Limb (tissue), 2 donors: ENCODE measurements at regions not wholly inside any gene's neighbourhood (a gene's known extent, or its start where the extent isn't known, plus 50 kb on each side); places are given as distances from the start of the nearest gene placed in this dataset.

ENCODE experiments used
- DNase-seq, 2 donors: peaks; one replicate each; pipeline ENCODE4 v3.0.0-alpha.2; 2016; ENCODE audit errors: extremely low spot score in 2 of 2

DNA sequence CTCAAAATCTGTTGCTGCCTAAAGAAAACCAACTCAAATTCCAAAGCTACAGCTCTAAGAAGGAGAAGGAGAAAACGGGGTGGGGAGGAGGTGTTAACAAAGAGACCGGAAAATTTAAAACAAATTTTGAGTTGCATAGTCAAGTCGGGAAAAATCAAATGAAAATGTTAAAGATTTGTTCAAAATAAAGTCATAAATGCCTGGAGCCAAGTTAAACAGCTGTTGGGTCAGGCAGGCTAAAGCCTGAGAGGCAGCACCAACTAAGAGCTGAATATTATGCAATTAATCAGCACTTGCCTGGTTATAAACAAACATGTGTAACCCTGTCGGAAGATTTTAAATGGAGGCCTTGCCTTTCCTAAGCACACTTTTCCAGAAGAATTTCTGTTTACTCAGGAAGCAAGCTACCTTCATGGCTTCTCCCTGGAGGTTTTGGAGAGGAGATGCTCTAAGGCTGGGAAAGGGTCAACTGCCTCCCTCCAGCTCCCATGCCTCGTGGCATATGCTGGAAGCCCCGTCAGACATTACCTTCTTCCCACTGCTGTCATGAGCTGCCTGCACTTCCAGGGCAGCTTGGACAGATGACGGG lies 270.5 kb downstream of the DMRT2 start:
- peak in 1 of 2 donors; percentile 33 for DNase-seq

DNA sequence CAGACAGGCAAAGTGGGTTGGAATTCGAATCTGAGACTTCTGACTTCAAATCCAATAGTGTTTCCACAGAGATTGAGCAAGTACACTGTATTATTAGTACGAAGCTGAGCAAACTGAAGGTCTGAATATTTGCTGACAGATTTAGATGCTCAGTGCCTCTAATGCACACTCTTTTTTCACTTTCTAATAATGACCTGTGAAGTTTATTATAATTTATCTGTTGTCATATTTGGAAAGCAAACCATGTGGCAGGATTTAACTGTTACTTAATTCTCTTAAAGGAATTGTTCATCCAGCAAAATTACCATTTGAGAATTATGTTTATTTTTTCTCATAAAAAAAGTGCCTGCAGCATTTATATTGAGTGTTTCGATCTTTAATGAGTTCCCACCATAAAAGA lies 277.3 kb downstream of the DMRT2 start:
- DNase-seq: no peak

DNA sequence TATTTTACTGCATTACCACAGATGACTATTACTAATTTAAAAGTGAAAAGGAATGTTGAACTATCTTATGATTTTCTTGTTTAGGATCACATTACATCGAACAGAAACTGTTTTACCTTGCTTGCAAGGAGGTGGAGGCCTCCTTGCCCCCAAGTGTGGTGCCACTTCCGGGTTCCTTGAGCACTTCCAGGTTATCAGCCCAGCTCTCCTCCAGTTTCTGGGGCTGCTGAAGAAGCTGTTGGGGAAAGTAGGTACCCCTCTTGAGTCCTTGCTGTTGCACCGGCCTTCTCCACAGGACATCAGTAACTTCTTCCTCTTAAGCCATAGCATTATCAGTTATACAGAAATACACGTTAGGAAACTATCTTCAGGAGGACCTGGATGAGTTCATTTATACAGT lies 278.2 kb downstream of the DMRT2 start:
- DNase-seq: no peak

DNA sequence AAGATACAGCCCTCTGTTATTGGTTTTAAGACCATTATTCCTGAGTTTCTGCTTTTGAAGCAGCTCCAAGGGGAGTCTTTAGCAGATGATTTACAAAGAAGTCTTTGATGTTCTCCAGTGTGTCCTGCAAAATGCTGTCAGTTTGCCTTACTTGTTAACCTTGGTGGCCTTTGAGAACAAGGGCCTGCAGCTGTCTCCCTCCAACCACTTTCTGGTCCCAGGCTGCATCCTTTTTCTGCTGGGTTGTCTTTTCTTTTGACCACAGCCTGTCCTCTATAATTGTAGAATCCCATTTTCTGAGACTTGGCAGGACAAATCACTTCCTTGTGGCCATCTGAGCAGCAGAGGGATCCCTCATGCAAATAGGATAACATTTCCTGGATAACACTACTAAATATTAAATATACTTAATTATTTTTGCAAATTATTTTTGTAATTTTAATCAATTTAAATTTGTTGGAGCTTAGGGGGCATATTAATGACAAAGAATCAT lies 281.4 kb downstream of the DMRT2 start:
- DNase-seq: no peak

DNA sequence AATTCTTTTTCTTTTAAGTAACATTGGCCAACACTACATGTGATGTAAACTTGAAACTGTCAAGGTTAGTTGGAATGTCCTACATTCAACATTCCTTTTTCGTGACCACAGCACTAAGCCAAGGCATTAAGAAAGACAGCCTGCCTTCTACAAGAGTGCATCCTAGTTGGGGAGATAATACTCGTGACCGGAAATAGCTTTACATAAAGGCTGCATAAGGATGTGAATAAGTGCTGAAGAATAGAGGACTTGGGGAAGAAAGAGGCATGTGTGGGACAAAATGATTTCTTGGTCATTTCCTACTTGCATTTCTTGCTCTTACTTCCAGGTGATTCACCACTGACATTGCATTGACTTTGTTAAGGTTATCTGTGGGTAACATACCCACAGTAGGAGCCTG lies 282.0 kb downstream of the DMRT2 start:
- no peak for DNase-seq

DNA sequence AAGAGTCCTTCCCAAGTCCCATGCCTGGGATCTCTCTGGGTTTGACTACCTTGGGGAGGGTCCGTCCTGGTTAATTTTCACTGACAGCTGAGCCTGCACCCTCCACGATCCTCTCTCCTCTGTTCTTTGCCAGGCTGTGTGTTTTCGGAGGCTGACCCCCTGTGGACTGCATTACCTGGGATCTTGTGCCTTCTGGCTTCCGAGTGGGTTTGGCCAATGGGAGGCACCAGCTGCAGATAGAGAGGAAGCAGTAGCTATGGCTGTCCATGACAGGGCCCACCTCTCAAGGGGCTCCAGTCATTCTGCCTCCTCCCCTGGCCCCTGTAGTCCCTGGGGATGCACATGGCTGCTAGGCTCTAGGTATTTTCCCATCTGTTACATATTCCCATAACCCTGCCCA lies 285.0 kb downstream of the DMRT2 start:
- no peak for DNase-seq

DNA sequence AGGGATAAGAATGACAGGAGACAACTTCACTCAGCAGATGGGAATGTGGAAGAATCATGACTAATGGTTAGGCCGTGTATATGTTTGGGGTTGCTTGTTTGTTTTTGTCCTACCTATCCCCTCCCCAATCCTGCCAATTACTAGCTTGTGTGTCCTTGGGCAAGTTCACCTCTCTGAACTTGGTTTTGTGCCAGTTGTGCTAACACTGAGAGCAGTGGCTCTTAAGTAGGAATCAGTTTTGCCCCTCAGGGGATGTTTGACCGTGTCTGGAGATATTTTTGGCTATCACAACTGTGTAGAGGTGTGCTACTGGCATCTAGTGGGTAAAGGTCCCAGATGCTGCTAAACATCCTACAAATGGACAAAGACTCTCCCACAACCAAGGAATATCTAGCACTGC lies 287.0 kb downstream of the DMRT2 start:
- DNase-seq: no peak

DNA sequence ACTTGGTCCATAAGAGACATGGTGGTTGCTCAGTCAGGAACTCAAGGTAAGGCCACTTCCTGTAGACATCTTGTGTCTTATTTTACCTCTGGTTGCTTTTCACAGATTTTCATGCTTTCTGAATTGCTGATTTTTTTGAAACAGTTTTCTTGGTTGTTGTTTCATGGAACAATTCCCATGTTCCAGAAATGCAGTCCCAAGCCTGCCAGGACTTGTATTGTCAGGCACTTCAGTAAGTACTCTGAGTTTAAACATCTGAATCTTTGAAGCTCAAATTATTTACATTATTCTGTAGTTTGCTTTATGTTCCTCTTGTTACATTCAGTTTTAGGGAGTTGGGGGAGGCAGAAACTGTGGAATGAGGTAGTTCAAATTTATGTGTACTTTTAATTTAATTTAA lies 290.2 kb downstream of the DMRT2 start:
- no peak for DNase-seq

DNA sequence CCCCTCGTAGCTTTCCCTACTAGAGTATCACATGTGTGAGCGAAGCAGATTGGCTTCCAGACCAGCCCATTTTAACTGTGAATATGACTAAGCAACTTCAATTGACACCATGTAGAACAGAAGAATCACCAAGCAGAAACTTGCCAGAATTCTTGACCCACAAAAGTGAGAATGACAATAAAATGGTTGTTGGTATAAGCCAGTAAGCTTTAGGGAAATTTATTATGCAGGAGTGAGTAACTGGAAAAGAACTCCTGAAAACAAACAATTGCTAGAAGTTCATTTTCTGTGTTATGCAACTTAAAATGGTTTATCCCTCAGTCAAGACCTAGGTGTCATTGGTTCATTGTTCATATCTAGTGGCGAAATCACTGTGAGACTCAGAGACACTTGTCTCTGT lies 303.1 kb downstream of the DMRT2 start:
- DNase-seq: no peak

DNA sequence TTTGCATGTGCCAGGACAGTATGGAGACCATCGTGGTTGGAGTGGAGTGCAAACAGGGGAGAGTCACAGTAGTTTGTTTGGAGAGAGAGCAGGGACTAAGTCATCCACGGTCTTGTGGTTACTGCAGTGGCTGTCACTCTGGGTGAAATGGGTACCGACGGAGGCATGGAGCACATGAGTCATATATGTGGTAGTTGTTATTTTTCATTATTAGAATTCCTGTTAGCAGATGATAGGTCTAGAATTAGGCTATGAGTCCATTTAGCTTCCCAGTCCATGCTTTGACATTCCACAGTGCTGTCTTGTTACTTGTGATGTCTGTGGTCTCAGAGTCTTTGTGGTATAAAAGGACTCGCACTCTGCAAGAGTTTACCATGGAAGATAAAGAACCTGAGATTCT lies 303.9 kb downstream of the DMRT2 start:
- DNase-seq: no peak

DNA sequence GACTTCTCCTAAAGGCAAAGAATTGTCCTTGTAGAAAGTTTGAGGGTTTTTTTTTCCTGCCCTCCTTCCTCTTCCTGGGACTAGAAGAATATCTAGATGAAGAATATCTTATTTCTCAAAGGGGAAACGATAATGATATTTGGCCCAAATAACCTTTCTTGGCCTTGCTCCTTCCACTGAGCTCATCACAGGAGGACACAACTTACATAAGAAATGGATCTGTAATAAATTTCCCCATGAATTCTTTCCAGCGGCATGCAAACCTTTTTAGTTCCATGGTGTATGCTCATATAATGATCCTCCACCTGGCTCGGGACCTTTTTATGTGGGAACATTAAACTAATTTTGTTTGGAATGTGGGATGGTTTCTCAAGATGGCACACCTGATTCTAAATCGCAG lies 304.4 kb downstream of the DMRT2 start:
- no peak for DNase-seq

DNA sequence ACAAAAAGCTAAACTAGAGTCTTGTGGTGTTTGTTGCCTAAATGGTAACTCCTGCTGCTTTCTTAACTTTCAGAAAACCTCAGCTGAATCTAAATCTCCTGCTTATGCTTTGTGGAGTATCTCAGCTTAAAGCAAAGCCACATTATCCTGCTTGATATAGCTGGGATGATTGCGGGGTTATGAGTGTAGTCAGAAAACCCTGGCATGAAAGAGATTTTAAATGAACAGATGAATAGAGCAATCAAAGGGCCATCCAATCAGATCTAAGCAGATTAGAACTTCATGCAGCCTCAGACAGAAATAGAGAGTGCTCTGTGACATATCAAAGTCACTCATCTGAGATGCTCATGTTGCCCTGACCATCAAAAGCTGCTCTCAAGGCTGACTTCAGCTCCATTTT lies 305.5 kb downstream of the DMRT2 start:
- no peak for DNase-seq

DNA sequence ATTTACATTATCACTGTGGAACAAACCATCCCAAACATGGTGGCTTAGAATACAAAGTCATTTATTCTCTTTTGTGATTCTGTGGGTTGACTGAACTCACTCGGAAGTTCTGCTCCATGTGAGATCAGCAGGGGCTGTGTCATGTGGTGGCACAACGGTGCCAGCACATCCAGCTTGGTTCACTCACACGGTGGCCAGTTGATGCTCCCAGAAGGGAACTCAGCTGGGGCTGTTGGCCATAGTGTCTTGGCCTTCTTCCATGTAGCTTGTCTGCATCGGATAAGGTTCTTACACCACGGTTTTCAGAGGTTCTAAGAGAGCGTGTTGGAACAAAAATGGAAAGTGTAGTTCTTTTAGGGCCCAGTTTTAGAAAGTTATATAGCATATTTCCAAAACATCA lies 312.7 kb downstream of the DMRT2 start:
- DNase-seq: no peak

DNA sequence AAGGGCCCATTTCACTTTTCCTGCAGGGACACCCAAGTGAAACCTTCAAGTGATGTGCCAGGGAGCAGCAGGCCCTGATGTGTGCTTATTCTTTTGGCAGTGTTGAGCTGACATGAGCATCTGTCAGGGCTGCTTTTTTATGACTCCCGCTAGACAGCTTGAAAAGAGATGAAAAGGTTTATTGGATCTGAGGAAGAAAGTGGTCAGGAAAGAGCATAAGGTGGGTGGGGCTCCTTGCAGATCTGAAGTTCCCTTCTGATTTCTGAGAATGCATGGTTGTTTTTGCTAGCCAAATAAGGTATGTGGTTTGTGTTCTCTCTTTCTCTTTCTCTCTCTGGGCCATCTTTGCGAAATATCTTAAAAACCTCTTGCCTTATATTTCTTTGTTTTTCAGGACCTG lies 316.1 kb downstream of the DMRT2 start:
- no peak for DNase-seq

DNA sequence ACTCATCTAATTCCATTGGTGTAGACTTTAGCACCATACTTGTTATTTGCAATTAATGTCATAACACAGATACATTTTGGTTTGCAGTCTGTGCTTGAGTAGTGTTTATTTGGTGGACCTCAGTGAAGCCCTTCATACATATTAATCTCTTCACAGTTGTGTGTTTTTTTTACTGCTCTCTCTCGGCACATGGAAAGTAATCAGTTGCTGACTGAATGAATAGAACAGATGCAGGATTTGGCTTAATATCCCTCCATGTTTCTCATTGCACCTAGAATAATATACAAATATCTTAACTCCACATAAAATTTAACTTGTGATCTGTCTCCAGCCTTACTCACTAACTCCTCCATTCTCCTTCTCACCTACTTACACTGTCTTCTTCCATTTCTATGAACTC lies 319.1 kb downstream of the DMRT2 start:
- no peak for DNase-seq

DNA sequence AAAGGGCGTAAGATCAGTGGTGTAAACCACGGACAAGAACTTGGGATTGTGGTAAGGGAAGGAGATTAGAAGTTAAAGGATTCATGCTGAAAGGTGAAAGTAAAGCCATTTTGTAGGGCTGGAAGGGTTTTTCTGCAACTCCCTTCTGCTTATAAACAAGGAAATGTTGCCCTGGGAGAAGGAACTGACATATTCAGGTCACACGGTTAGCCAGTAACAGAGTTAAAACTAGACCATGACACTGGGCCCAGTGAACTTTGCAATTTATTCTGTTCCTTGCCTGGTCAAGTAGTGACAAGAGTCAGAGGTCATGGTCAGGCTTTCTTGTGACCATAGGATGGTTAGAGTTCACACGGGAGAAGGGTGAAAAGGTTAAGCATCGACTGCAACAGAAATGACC lies 323.3 kb downstream of the DMRT2 start:
- DNase-seq: no peak

DNA sequence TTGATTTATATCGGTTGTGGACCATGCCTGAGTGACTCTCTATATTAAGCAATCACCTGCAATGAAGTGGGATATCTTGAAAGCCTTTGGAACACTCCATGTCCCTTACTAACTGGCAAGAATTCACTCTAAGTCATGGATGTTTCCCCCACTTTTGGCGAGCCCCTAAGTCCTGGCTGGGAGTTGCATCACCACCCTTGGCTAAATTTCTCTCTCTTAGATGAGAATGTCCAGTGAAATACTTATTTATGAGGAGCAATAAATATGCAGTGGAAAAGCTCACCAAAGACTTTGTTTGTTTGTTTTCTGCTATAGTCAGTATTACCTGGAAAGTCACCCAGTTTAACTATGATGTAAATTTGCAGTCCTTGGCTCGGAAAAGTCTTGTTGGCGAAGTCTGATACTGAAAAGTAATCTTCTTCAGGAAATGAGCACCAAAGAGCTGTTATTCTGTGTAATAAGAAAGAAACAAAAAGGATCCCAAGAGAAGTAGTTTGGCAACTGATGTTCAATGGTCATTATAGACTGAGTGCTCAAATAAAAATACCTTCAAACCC lies 333.8 kb downstream of the DMRT2 start:
- DNase-seq: no peak

DNA sequence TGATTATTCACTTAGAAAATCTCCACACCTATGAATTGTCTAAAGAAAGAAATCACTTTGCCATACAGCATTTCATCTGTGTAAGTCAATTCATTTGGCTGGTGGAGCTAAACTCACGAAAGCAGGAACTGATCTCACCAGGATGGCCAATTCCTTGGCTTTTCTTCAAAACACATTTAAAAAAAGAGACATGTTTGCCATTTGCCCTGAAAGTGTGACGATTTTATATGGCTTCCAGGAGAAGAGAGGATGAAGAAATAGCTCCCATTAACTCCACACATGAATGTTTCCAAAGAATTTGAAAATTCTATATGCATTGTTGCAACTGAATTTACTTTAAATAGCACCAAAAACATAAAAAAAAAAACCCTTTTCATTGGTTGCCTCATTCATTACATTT lies 334.7 kb downstream of the DMRT2 start:
- DNase-seq: no peak

DNA sequence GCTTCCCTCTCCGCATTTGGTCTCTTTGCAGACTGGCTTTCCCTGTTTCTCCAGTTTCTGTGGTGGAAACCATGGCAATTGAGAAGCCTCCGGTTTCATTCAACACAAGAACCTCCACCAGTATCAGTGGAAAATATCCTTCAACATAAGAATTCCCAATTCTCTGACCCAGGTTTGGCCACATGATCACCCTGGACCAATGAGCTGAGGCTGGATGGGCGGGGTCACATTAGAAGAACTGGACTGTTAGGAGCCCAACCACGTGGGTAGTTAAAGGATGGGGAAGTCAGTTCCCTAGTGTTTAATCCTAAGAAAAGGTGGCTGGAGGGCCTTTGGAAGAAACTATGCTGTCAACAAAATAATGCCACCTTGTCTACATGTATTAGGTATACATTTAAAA lies 336.3 kb downstream of the DMRT2 start:
- DNase-seq: no peak

DNA sequence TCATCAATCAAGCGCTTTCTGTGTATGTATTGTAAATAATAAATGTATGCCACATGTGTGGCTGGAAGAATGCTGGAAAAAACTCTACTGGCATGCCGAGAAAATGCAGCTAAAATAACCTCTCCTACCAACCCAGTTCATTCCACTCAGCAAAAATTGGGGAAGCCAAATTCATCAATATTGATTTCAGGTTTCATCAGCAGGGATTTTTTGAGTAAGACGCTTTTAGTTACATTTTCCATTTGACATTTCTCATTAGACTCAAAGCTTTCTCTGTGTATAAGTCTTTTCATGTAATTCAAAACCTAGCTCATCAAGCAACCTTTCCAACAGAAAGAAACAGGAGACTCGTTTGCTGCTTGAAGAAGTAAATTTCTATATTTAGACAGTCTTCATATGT lies 338.1 kb downstream of the DMRT2 start:
- no peak for DNase-seq

DNA sequence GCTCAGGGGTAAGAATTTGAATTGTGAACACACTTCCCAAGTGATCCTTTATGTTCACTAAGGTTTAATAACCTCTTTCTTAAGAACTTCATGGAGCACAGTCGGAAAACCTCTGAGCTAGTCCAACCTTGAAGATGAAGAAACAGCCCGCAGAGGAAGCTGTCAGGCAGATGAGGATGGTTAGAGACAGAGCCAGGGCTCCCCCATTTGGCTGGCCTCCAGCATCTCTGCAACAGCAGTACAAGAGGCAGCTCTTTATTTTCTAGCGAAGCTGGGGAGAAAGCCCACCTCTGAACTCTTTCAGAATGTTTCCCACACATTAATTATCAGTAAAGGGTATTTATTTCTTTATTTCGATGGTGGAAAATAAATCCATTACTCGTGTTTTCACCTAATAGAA lies 350.8 kb downstream of the DMRT2 start:
- DNase-seq: peak in 1 of 2 donors; percentile 55

DNA sequence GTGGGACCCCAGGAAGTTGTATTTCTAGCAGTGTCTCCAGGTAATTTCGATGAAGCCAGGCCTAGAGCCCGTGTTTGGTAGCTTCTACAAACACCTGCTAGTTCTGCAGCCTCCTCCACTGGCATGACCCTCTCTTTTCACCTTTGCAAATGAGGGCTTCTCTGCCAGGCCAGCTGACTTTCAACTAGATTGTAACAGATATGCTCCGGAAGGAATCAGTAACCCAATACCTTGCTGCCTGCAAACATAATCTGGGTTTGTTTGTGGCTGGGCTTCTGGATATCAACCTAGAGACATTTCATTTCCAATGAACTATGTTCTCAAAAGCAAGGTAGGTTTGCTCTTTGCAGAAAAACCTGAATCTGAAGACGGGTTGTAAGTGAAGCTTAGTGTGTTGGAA lies 354.8 kb downstream of the DMRT2 start:
- DNase-seq: no peak

DNA sequence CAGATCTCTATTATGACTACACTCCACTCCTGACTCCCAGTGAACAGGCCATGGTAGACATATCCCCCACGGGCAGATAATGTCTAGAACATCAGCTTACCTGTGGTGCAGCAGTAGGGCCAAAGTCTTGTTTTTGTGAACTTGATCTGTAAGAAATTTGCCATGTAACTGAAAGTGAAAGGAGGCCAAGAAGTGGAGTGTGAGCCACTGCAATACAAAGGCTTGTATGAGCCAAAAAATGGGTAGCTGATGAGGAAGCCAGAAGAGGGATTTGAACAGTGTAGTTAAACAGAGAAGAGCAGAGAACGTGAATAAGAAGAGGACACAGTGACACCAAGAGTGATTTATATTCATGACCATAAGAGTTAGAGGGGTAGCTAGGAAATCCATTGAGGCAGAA lies 361.7 kb downstream of the DMRT2 start:
- no peak for DNase-seq

DNA sequence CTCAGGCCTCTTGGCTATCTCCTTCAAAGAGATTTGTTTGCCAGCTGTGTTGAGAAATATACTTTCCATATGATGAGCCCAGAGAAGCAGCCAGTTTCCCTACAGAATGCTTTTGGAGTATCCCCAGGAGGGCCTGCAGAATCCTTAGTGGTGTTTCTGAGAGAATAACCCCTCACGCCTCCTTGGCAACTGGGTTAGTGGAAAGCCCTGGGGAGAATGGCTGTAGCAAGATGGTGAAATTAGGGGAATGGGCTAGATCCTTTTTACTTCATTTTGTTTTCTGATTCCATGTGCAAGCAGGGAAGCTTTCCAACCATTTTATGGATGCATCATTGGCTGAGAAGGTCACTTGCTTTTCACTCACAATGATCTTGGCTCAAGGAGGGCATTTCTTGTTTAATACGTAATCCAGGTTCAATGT lies 364.6 kb downstream of the DMRT2 start:
- peak in 1 of 2 donors; percentile 53 for DNase-seq
